BLaER1 (cell line): ENCODE measurements at regions not wholly inside any gene's neighbourhood (a gene's known extent, or its start where the extent isn't known, plus 50 kb on each side); places are given as distances from the start of the nearest gene placed in this dataset.

Experiments used
- H3K27ac ChIP-seq: shearing (Covaris generic); formaldehyde crosslinking; 2 replicates; pipeline ENCODE4 v1.8.1; 2022
- H3K27me3 ChIP-seq: shearing (Covaris generic); formaldehyde crosslinking; 2 replicates; pipeline ENCODE4 v1.8.1; 2022
- H3K36me3 ChIP-seq: shearing (Covaris generic); formaldehyde crosslinking; 2 replicates; pipeline ENCODE4 v1.8.1; 2022
- H3K4me1 ChIP-seq: shearing (Covaris generic); formaldehyde crosslinking; 2 replicates; pipeline ENCODE4 v1.8.1; 2022
- H3K4me2 ChIP-seq: shearing (Covaris generic); formaldehyde crosslinking; 2 replicates; pipeline ENCODE4 v1.8.1; 2022
- H3K4me3 ChIP-seq: shearing (Covaris generic); formaldehyde crosslinking; 2 replicates; pipeline ENCODE4 v1.8.1; 2022
- H3K9ac ChIP-seq: shearing (Covaris generic); formaldehyde crosslinking; 2 replicates; pipeline ENCODE4 v1.8.1; 2022
- H3K9me3 ChIP-seq: shearing (Covaris generic); formaldehyde crosslinking; 2 replicates; pipeline ENCODE4 v1.8.1; 2022
- H4K20me1 ChIP-seq: shearing (Covaris generic); formaldehyde crosslinking; 2 replicates; pipeline ENCODE4 v1.8.1; 2022
- Cebpa-rat ChIP-seq: shearing (Covaris generic); IDR thresholded peaks from 2 replicates; pipeline ENCODE4 v1.8.1; 2022

DNA sequence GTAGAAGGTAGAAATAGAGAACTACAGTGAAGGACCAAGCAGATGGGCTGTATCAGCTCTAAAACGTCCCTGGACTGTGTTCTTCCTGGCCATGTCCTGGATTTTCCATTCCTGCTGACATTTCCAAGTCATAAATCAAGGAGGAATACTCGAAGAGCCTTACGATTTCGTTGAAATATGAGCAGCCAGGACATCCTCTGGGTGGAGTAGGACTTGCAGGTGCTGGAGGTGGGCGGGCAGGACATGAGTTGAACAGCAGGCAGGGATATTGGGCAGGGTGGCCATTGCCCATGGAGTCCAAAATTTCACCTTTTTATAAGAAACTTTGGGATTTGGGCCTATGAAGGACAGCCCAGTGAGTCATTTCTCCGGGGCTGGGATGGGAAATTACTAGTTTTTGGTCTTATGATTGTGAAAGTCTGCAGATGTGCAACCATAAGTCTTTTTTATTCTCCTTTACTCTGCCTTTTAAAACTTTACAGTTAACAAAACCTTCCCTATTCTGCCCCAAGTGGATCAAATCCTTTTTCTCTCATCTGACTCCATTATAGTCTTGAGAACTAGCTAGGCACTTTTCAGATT lies 88.8 kb downstream of the TMX1 start:
- Histone ChIP-seq H4K20me1 (no peaks in the 10 kb centered on the region), H3K27ac (no peak overlapping the region), H3K27me3 (no peaks in the 10 kb centered on the region), H3K9ac (no peak overlapping the region), H3K4me1 (no peaks in the 10 kb centered on the region), H3K4me2 (no peak overlapping the region), H3K4me3 (no peak overlapping the region), H3K36me3 (no peaks in the 10 kb centered on the region), H3K9me3 (no peaks in the 10 kb centered on the region)
- no peak for TF ChIP-seq Cebpa-rat

GRCh38 chr14:51331486-51332367 lies 91.7 kb downstream of the TMX1 start:
- Histone ChIP-seq H3K27me3 (no peaks in the 10 kb centered on the region), H3K9ac (no peak overlapping the region), H4K20me1 (no peaks in the 10 kb centered on the region), H3K4me3 (no peak overlapping the region), H3K9me3 (no peaks in the 10 kb centered on the region), H3K4me2 (no peak overlapping the region), H3K36me3 (no peaks in the 10 kb centered on the region), H3K4me1 (no peaks in the 10 kb centered on the region), H3K27ac (no peak overlapping the region)
- TF ChIP-seq Cebpa-rat, result no peak

DNA sequence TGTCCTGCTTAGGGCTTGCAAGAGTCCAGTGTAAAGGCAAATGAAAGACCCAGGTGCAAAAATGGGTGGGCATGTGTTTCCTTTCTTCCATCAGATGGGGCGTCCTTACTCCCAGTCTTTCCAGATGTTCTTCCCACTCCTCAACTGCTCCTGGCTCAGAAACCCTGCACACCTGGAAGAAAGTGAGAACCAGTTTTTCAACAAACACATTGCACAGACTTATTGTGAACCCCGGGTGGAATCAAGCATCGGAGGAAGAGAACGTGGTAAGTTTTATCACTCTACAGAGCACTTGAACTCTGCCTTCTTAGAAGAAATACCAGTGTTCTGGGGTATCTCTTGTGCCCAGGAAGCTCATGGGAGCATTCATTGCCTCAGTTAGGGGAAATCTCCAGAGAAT lies 93.3 kb downstream of the TMX1 start:
- Histone ChIP-seq H3K36me3 (no peaks in the 10 kb centered on the region), H3K4me1 (no peaks in the 10 kb centered on the region), H3K4me2 (no peak overlapping the region), H3K9ac (no peak overlapping the region), H3K27ac (no peak overlapping the region), H4K20me1 (no peaks in the 10 kb centered on the region), H3K27me3 (no peaks in the 10 kb centered on the region), H3K4me3 (no peak overlapping the region), H3K9me3 (no peaks in the 10 kb centered on the region)
- TF ChIP-seq Cebpa-rat, result no peak

DNA sequence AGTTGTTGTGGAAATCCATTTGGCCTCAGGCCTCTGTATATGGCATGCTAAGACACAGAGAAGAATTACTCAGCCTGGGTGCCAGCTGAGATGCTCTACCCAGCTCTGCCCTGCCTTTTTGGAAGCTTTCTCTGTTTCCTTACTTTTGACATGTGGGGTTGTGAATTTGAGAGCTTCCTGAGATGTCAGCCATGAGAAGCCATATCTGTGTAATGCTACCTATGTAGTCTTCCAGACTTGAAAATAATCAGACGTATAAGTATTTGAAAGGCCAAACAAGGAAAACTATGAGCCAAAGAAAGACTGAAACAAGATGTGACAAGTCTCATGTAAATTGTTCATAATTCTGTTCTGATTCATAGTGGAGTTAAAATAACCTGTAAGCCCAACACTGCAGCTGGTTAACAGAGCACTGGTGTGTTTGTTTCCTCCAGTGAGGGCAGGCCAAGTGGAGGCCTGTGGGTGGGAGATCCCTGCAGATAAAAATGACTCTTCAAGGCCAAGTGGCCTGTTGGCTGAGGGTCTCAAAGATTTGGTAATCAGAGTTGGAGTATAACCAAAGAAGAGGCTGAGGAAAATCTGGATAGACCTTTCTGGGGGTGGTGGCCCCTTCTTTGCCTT lies 94.0 kb downstream of the TMX1 start:
- H3K9me3 ChIP-seq, result no peaks in the 10 kb centered on the region
- no peaks in the 10 kb centered on the region for H4K20me1 ChIP-seq
- no peak for TF ChIP-seq Cebpa-rat
- no peaks in the 10 kb centered on the region for H3K4me1 ChIP-seq
- H3K4me3 ChIP-seq, result no peak overlapping the region
- no peak overlapping the region for H3K9ac ChIP-seq
- no peak overlapping the region for H3K27ac ChIP-seq
- H3K27me3 ChIP-seq, result no peaks in the 10 kb centered on the region
- H3K4me2 ChIP-seq, result no peak overlapping the region
- no peaks in the 10 kb centered on the region for H3K36me3 ChIP-seq

- no peak overlapping the region for H3K4me3 ChIP-seq
- no peaks in the 10 kb centered on the region for H3K36me3 ChIP-seq
- no peaks in the 10 kb centered on the region for H3K9me3 ChIP-seq
- H3K9ac ChIP-seq, result no peak overlapping the region
- no peaks in the 10 kb centered on the region for H3K27me3 ChIP-seq
- H3K4me1 ChIP-seq, result no peaks in the 10 kb centered on the region
- no peaks in the 10 kb centered on the region for H4K20me1 ChIP-seq
- H3K4me2 ChIP-seq, result no peak overlapping the region
- H3K27ac ChIP-seq, result no peak overlapping the region
- no peak for TF ChIP-seq Cebpa-rat
These were observed 94.5 kb downstream of the TMX1 start for GRCh38 chr14:51334566-51334965.

DNA sequence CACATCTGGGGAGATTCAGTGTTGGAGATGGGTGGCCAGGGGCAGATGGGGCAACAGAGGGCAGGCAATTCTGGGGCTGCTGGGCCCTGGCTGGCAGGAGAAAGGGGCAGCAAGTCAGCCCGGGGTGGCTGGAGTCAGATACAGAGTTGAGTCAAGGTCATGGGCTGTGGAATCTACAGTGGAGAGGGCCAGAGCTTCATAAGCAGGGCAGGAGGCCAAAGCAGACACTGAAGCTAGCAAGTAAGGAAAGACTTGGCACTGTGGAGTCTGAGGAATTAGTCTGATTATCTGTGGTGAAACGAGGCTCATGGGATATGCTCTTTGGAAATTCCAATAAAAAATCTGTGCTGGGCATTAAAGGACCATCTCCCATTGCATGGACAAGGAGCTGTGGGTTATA lies 95.5 kb downstream of the TMX1 start:
- Histone ChIP-seq H3K4me1 (no peaks in the 10 kb centered on the region), H4K20me1 (no peaks in the 10 kb centered on the region), H3K27ac (no peak overlapping the region), H3K9me3 (no peaks in the 10 kb centered on the region), H3K4me3 (no peak overlapping the region), H3K4me2 (no peak overlapping the region), H3K27me3 (no peaks in the 10 kb centered on the region), H3K9ac (no peak overlapping the region), H3K36me3 (no peaks in the 10 kb centered on the region)
- TF ChIP-seq Cebpa-rat, result no peak

- Histone ChIP-seq H3K9ac (no peak overlapping the region), H3K36me3 (no peaks in the 10 kb centered on the region), H3K4me1 (no peaks in the 10 kb centered on the region), H3K27ac (no peak overlapping the region), H3K9me3 (no peaks in the 10 kb centered on the region), H3K4me2 (no peak overlapping the region), H4K20me1 (no peaks in the 10 kb centered on the region), H3K4me3 (no peak overlapping the region), H3K27me3 (no peaks in the 10 kb centered on the region)
- no peak for TF ChIP-seq Cebpa-rat
These were observed 96.1 kb downstream of the TMX1 start for GRCh38 chr14:51335961-51336723.

- Histone ChIP-seq H3K4me2 (no peak overlapping the region), H4K20me1 (no peaks in the 10 kb centered on the region), H3K4me1 (no peaks in the 10 kb centered on the region), H3K4me3 (no peak overlapping the region), H3K27me3 (no peaks in the 10 kb centered on the region), H3K36me3 (no peaks in the 10 kb centered on the region), H3K9me3 (no peaks in the 10 kb centered on the region), H3K27ac (no peak overlapping the region), H3K9ac (no peak overlapping the region)
- no peak for TF ChIP-seq Cebpa-rat
These were observed 96.7 kb downstream of the TMX1 start for GRCh38 chr14:51336734-51337133.

DNA sequence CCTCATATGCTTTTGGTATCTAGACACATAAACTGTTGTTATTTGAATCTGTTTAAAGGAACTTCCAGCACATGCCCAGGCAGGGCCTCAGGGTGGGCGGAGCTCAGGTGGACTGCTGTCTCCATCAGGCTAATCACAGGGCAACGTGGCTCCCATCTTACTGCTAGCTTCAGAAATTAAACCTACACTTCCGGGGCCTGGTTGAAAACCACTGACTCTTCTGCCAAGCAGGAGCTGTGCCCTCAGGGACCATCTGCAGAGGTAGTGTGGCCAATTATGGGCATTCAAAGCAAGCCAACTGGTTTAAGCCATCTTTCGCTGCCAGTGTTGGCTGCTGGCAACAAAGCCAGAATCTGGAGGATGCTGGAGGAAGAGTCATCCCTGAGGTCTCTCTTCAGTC lies 97.5 kb downstream of the TMX1 start:
- H3K36me3 ChIP-seq, result no peaks in the 10 kb centered on the region
- no peaks in the 10 kb centered on the region for H4K20me1 ChIP-seq
- no peak overlapping the region for H3K9ac ChIP-seq
- no peaks in the 10 kb centered on the region for H3K9me3 ChIP-seq
- H3K27me3 ChIP-seq, result no peaks in the 10 kb centered on the region
- no peaks in the 10 kb centered on the region for H3K4me1 ChIP-seq
- TF ChIP-seq Cebpa-rat, result no peak
- no peak overlapping the region for H3K27ac ChIP-seq
- no peak overlapping the region for H3K4me2 ChIP-seq
- no peak overlapping the region for H3K4me3 ChIP-seq

DNA sequence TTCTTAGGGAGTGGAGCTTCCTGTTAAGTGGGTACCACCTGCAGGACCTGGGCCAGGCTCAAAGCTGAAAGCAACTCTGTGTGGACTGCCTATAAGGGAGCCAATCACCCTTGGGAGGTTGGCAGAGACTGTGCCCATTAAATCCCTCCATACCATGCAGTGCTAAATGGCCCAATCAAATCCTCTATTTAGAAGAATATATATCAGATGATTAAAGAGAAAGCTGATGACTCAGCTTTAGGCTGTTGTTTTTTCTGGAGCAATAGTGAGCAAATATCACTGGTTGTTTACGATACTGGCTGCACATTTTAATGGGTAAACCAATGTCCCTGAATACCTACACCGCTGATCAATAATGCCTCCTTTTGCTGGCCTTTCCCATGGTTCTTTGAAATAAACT lies 101.3 kb downstream of the TMX1 start:
- no peaks in the 10 kb centered on the region for H3K4me1 ChIP-seq
- no peak overlapping the region for H3K4me3 ChIP-seq
- TF ChIP-seq Cebpa-rat, result no peak
- H3K9ac ChIP-seq, result no peak overlapping the region
- no peak overlapping the region for H3K4me2 ChIP-seq
- H4K20me1 ChIP-seq, result no peaks in the 10 kb centered on the region
- H3K27ac ChIP-seq, result no peak overlapping the region
- no peaks in the 10 kb centered on the region for H3K27me3 ChIP-seq
- no peaks in the 10 kb centered on the region for H3K36me3 ChIP-seq
- peaks cover 5% of the 10 kb centered on the region for H3K9me3 ChIP-seq
